ENCODE measurements at regions not wholly inside any gene's neighbourhood (a gene's known extent, or its start where the extent isn't known, plus 50 kb on each side); places are given as distances from the start of the nearest gene placed in this dataset.

DNA sequence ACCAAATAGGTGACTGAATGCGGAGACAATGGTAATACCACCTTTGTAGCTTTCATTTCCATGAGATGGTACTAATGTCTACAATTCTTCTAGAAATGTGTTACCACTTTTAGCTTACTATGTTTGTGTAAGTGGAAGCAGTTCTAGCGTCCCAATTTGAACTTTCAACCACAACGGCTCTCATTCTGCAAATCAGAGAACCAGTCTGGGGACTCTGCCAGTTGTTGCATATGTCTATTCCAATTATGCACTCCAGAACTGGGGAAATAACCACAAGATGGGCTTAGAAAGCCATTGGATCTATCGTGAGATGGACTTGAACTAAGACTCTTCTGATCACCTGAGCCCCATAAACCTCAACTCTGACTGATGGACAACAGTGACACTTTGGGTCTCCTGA lies 862.3 kb downstream of the SLITRK1 start:
- no peaks in the 10 kb centered on the region for H3K9me3 ChIP-seq
- H3K4me1 ChIP-seq: no peaks in the 10 kb centered on the region
- H3K4me3 ChIP-seq: no peak overlapping the region
- H3K27ac ChIP-seq: no peak overlapping the region
- no peak for DNase-seq (ENCODE audit: low spot score)
- TF ChIP-seq, protein P1, sequence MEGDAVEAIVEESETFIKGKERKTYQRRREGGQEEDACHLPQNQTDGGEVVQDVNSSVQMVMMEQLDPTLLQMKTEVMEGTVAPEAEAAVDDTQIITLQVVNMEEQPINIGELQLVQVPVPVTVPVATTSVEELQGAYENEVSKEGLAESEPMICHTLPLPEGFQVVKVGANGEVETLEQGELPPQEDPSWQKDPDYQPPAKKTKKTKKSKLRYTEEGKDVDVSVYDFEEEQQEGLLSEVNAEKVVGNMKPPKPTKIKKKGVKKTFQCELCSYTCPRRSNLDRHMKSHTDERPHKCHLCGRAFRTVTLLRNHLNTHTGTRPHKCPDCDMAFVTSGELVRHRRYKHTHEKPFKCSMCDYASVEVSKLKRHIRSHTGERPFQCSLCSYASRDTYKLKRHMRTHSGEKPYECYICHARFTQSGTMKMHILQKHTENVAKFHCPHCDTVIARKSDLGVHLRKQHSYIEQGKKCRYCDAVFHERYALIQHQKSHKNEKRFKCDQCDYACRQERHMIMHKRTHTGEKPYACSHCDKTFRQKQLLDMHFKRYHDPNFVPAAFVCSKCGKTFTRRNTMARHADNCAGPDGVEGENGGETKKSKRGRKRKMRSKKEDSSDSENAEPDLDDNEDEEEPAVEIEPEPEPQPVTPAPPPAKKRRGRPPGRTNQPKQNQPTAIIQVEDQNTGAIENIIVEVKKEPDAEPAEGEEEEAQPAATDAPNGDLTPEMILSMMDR (IDR thresholded peaks at IDR 0.05): no peak
- H3K27me3 ChIP-seq: no peaks in the 10 kb centered on the region
- H3K36me3 ChIP-seq: no peaks in the 10 kb centered on the region

GRCh38 chr13:83009987-83010386 lies 872.3 kb downstream of the SLITRK1 start:
- TF ChIP-seq, protein P1 (IDR thresholded peaks at IDR 0.05): no peak
- no peaks in the 10 kb centered on the region for H3K9me3 ChIP-seq
- no peaks in the 10 kb centered on the region for H3K27me3 ChIP-seq
- no peaks in the 10 kb centered on the region for H3K36me3 ChIP-seq
- no peak for DNase-seq (ENCODE audit: low spot score)
- H3K4me1 ChIP-seq: no peaks in the 10 kb centered on the region
- no peak overlapping the region for H3K27ac ChIP-seq
- H3K4me3 ChIP-seq: no peak overlapping the region

DNA sequence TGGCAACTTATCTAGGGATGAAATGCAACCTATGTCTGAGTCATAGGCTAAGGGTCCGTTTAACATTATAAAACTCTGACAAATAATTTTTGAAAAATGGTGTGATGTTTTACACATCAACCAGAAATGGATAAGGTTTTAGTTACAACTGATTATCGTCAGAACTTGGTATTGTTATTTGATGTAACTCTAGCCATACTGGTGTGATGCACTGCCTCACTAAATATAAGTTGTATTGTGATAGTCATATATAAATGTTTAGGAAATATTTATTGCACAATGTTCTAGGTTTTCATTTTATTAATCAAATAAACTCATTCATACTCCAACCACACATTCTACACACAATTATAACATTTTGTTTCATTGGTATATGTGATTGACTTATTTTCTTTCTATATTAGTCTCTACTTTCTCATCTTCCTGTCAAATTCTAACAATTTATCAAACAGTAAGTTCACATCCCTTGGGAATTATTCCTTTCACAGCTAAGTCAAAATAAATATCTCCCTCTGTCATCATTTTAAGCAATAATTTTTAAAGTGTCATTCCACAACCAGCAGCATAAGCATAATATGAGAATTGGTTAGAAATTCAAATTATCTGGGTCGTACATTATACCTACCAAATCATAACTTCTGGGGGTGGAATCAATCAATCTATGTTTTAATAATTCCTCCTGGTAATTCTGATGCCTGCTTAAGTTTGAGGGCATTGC lies 873.9 kb downstream of the SLITRK1 start:
- TF ChIP-seq, protein P1 (IDR thresholded peaks at IDR 0.05): no peak
- H3K9me3 ChIP-seq: no peaks in the 10 kb centered on the region
- no peaks in the 10 kb centered on the region for H3K27me3 ChIP-seq
- DNase-seq (ENCODE audit: low spot score): no peak
- H3K4me1 ChIP-seq: no peaks in the 10 kb centered on the region
- no peak overlapping the region for H3K27ac ChIP-seq
- H3K36me3 ChIP-seq: no peaks in the 10 kb centered on the region
- H3K4me3 ChIP-seq: no peak overlapping the region

DNA sequence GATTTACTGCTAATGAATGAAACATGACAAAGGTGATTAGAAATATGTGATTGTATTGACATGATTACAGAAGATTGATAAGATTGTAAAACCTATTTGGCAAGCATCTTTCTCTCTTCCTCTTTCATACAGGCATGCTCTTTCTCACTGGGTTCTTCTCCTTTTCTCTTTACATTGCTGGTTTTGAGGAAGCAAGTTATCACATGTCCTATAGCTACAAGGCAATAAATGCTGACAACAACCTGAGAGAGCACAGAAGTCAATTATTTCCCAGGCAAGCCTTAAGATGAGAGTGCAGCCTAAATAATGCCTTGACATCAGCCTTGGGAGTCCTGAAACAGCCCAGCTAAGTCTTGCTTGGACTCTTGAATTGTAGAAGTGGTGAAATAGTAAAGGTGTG lies 875.0 kb downstream of the SLITRK1 start:
- Histone ChIP-seq H3K27ac (no peak overlapping the region), H3K4me3 (no peak overlapping the region), H3K36me3 (no peaks in the 10 kb centered on the region), H3K9me3 (no peaks in the 10 kb centered on the region), H3K4me1 (no peaks in the 10 kb centered on the region), H3K27me3 (no peaks in the 10 kb centered on the region)
- DNase-seq (ENCODE audit: low spot score): no peak
- TF ChIP-seq, protein P1 (IDR thresholded peaks at IDR 0.05): no peak

DNA sequence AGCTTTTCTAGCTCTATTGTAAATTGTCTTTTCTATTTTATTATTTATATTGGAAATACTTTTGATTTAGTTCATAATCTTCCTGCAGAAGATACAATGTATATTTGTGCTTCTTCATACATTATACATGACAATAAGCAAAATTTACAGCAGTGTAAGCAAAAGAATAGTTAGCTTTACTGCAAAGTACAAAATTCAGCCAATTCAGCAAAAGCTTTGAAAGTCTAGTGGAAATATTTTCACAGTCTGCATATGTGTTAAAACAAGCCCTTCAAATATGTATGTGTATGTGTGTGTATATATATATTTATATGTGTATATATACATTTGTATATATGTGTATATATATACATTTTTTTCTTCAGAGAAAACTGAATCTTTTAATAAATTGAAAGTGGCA lies 879.1 kb downstream of the SLITRK1 start:
- Histone ChIP-seq H3K4me3 (no peak overlapping the region), H3K27me3 (no peaks in the 10 kb centered on the region), H3K27ac (no peak overlapping the region), H3K36me3 (no peaks in the 10 kb centered on the region), H3K9me3 (no peaks in the 10 kb centered on the region), H3K4me1 (no peaks in the 10 kb centered on the region)
- TF ChIP-seq, protein P1 (IDR thresholded peaks at IDR 0.05): no peak
- DNase-seq (ENCODE audit: low spot score): no peak

GRCh38 chr13:82993417-82993816 lies 888.9 kb downstream of the SLITRK1 start:
- no peak for DNase-seq (ENCODE audit: low spot score)
- Histone ChIP-seq H3K9me3 (no peaks in the 10 kb centered on the region), H3K4me1 (no peaks in the 10 kb centered on the region), H3K36me3 (no peaks in the 10 kb centered on the region), H3K4me3 (no peak overlapping the region), H3K27ac (no peak overlapping the region), H3K27me3 (no peaks in the 10 kb centered on the region)
- TF ChIP-seq, protein P1 (IDR thresholded peaks at IDR 0.05): no peak
